Esophagus muscularis mucosa (tissue), 3 donors: ENCODE measurements at regions not wholly inside any gene's neighbourhood (a gene's known extent, or its start where the extent isn't known, plus 50 kb on each side); places are given as distances from the start of the nearest gene placed in this dataset.

ENCODE experiments used
- CTCF ChIP-seq, 3 experiments: fragments of 200-600 bp in 2 of 3; fragments of 450-650 bp in 1 of 3; sonication (generic) in 2 of 3; IDR thresholded peaks; one replicate each; pipeline ENCODE4 v1.5.1; 2017 to 2019; ENCODE audit warnings: antibody characterized with exemption in 3 of 3, mild to moderate bottlenecking in 2 of 3, moderate library complexity in 1 of 3
- POLR2A ChIP-seq: fragments of 450-650 bp; IDR thresholded peaks from one replicate; pipeline ENCODE4 v1.6.1; 2017; ENCODE audit warnings: antibody characterized with exemption, moderate library complexity, mild to moderate bottlenecking, low read depth
- POLR2AphosphoS5 ChIP-seq, 2 donors: sonication (generic); formaldehyde crosslinking; IDR thresholded peaks; one replicate each; pipeline ENCODE4 v1.6.1; 2017; ENCODE audit warnings: antibody characterized with exemption in 2 of 2

- TF ChIP-seq POLR2A (no peak), POLR2AphosphoS5 (IDR thresholded peaks at IDR 0.05) (no peak), CTCF (IDR thresholded peaks at IDR 0.05) (no peak)
These were observed 96.7 kb upstream of the UMPS start for GRCh38 chr3:124633524-124633923.
